ENCODE measurements at regions not wholly inside any gene's neighbourhood (a gene's known extent, or its start where the extent isn't known, plus 50 kb on each side); places are given as distances from the start of the nearest gene placed in this dataset.
A peak's percentile ranks its signal among the peaks of the same experiment; 100 is the strongest.

DNA sequence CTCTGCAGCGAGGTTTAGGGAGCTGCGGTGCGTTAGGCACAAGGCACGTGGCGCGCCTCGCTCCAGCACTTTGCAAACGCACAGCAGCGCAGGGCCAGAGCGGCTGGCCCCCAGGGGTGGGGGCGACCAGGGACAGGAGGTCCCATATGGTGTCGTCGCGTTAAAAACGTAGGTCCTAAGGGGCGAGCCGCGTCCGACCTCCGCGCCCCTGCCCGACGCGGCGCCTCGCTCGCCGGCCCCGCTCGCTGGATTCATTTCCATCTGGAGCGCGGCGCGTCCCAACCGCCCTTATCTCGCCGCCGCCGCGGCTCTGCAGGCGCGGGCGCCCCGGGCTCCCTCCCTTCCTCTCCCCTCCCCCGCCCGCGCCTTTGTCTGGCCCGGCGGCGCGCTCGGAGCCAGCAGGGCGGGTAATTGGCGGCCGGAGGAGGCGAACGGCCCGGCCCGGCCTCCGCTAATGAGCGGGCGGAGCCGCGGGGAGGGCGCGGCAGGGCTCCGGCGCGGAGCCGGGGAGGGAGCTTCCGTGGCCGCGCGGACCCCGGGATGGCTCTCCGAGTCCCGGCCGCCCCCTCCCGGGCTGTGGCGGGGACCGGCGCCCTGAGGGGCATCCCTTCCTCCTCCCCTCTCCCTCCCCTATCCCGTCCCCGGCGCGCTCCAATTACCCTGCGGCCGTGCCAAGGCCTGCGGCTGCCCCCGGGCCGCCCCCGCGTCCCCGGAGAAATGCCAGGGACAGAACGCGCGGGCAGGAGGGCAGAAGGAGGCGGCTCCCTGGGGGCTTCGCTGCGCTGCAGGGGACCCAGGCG is 409.0 kb downstream of the BCOR start (continued):
- TF ChIP-seq, protein P1, sequence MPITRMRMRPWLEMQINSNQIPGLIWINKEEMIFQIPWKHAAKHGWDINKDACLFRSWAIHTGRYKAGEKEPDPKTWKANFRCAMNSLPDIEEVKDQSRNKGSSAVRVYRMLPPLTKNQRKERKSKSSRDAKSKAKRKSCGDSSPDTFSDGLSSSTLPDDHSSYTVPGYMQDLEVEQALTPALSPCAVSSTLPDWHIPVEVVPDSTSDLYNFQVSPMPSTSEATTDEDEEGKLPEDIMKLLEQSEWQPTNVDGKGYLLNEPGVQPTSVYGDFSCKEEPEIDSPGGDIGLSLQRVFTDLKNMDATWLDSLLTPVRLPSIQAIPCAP (CRISPR knock-in tag; IDR thresholded peaks at IDR 0.05; ENCODE audit: borderline replicate concordance) = no peak
- TF ChIP-seq ZNF354B (CRISPR knock-in tag; IDR thresholded peaks at IDR 0.05) = no peak
- no peak for TF ChIP-seq RBM15 (IDR thresholded peaks at IDR 0.05; ENCODE audit: insufficient read depth, low read length)
- no peak for TF ChIP-seq IRF2 (CRISPR knock-in tag; IDR thresholded peaks at IDR 0.05)
- TF ChIP-seq SMAD4 (CRISPR knock-in tag; conservative IDR thresholded peaks at IDR 0.05) = peak; percentile 96
- no peak for TF ChIP-seq HMG20A (CRISPR knock-in tag; conservative IDR thresholded peaks at IDR 0.05)
- TF ChIP-seq, protein P2, sequence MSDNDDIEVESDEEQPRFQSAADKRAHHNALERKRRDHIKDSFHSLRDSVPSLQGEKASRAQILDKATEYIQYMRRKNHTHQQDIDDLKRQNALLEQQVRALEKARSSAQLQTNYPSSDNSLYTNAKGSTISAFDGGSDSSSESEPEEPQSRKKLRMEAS (CRISPR knock-in tag; IDR thresholded peaks at IDR 0.05) = peak; percentile 94
- TF ChIP-seq, protein P3, sequence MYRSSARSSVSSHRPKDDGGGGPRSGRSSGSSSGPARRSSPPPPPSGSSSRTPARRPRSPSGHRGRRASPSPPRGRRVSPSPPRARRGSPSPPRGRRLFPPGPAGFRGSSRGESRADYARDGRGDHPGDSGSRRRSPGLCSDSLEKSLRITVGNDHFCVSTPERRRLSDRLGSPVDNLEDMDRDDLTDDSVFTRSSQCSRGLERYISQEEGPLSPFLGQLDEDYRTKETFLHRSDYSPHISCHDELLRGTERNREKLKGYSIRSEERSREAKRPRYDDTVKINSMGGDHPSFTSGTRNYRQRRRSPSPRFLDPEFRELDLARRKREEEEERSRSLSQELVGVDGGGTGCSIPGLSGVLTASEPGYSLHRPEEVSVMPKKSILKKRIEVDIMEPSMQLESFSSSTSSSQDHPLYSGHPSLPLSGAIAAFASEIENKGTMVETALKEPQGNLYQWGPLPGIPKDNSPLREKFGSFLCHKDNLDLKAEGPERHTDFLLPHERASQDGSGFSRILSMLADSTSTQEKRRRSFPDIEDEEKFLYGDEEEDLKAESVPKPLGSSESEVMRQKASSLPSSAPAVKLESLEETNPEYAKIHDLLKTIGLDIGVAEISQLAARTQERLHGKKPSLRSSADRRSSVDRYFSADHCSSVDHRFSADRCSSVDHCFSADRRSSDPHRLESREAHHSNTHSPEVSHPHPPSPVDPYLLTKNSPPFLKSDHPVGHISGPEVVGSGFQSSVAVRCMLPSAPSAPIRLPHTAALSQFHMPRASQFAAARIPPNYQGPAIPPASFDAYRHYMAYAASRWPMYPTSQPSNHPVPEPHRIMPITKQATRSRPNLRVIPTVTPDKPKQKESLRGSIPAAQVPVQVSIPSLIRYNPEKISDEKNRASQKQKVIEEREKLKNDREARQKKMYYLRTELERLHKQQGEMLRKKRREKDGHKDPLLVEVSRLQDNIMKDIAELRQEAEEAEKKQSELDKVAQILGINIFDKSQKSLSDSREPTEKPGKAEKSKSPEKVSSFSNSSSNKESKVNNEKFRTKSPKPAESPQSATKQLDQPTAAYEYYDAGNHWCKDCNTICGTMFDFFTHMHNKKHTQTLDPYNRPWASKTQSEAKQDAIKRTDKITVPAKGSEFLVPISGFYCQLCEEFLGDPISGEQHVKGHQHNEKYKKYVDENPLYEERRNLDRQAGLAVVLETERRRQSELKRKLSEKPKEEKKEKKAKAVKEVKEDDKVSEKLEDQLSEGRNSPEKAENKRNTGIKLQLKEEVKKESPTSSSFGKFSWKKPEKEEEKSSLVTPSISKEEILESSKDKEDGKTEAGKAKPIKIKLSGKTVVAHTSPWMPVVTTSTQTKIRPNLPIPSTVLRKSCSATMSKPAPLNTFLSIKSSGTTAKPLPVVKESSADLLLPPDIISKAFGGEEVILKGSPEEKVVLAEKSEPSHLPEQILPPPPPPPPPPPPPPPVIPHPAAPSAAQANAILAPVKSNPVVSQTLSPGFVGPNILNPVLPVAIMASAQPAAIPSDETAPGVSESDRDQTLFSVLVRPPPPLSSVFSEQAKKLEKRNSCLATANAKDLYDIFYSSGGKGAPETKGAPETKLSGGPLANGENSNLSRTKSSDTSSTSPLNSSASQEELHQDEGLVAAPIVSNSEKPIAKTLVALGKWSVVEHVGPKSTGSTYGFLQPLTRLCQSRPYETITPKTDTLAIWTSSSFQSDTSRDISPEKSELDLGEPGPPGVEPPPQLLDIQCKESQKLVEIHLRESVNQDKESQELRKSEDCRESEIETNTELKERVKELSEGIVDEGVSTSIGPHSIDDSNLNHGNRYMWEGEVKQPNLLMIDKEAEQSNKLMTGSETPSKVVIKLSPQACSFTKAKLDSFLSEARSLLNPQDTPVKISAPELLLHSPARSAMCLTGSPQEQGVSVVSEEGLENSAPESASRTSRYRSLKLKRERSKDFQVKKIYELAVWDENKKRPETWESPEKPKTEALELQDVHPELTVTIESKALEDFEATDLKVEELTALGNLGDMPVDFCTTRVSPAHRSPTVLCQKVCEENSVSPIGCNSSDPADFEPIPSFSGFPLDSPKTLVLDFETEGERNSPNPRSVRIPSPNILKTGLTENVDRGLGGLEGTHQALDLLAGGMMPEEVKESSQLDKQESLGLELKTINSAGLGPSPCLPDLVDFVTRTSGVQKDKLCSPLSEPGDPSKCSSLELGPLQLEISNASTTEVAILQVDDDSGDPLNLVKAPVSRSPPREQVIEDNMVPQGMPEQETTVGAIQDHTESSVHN (IDR thresholded peaks at IDR 0.05; ENCODE audit: borderline replicate concordance in 1 of 2, low read depth in 1 of 2) = no peak
- TF ChIP-seq, protein P4, sequence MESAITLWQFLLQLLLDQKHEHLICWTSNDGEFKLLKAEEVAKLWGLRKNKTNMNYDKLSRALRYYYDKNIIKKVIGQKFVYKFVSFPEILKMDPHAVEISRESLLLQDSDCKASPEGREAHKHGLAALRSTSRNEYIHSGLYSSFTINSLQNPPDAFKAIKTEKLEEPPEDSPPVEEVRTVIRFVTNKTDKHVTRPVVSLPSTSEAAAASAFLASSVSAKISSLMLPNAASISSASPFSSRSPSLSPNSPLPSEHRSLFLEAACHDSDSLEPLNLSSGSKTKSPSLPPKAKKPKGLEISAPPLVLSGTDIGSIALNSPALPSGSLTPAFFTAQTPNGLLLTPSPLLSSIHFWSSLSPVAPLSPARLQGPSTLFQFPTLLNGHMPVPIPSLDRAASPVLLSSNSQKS (CRISPR knock-in tag; IDR thresholded peaks at IDR 0.05) = no peak
- TF ChIP-seq ZNF175 (CRISPR knock-in tag; IDR thresholded peaks at IDR 0.05; ENCODE audit: low read depth) = no peak
- no peak for TF ChIP-seq CREM (IDR thresholded peaks at IDR 0.05; ENCODE audit: low read depth)
- TF ChIP-seq, protein P5, sequence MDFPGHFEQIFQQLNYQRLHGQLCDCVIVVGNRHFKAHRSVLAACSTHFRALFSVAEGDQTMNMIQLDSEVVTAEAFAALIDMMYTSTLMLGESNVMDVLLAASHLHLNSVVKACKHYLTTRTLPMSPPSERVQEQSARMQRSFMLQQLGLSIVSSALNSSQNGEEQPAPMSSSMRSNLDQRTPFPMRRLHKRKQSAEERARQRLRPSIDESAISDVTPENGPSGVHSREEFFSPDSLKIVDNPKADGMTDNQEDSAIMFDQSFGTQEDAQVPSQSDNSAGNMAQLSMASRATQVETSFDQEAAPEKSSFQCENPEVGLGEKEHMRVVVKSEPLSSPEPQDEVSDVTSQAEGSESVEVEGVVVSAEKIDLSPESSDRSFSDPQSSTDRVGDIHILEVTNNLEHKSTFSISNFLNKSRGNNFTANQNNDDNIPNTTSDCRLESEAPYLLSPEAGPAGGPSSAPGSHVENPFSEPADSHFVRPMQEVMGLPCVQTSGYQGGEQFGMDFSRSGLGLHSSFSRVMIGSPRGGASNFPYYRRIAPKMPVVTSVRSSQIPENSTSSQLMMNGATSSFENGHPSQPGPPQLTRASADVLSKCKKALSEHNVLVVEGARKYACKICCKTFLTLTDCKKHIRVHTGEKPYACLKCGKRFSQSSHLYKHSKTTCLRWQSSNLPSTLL (IDR thresholded peaks at IDR 0.05) = no peak
- TF ChIP-seq, protein P6, sequence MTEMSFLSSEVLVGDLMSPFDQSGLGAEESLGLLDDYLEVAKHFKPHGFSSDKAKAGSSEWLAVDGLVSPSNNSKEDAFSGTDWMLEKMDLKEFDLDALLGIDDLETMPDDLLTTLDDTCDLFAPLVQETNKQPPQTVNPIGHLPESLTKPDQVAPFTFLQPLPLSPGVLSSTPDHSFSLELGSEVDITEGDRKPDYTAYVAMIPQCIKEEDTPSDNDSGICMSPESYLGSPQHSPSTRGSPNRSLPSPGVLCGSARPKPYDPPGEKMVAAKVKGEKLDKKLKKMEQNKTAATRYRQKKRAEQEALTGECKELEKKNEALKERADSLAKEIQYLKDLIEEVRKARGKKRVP (CRISPR knock-in tag; IDR thresholded peaks at IDR 0.05) = no peak
- no peak for TF ChIP-seq RBM39 (optimal IDR thresholded peaks at IDR 0.05; ENCODE audit: low read depth, low read length)
